HCT116 (cell line): ENCODE measurements at regions not wholly inside any gene's neighbourhood (a gene's known extent, or its start where the extent isn't known, plus 50 kb on each side); places are given as distances from the start of the nearest gene placed in this dataset.

Source experiments
- ATAC-seq: fragments of 200-7000 bp; cut with Tn5 transposase; 2 replicates; pipeline ENCODE4 v1.9.1; 2020; ENCODE audit warnings: mild to moderate bottlenecking, moderate library complexity
- BruUV-seq: library from RNA; stranded (reverse); fragments of 400-500 nt; replicated peaks from 2 replicates; lab custom pipeline; 2021; lab: Mats Ljungman, UMichigan
- CTCF ChIA-PET: fragments of 300-600 bp; sonication (Branson Sonifier 250); formaldehyde crosslinking; loops from one replicate; lab custom pipeline; 2021; ENCODE audit warnings: antibody characterized with exemption; lab: Charles Lee
- POLR2A ChIA-PET: fragments of 300-600, 350-600 bp; sonication (Branson Sonifier 250); formaldehyde crosslinking; loops from one replicate; lab custom pipeline; 2021; ENCODE audit warnings: antibody characterized with exemption; lab: Charles Lee
- RAD21 ChIA-PET, 2 experiments: fragments of 300-600 bp; sonication (Branson Sonifier 250); formaldehyde crosslinking; loops; one replicate each; lab custom pipeline; 2023; ENCODE audit warnings: low total read pairs in 2 of 2; ENCODE audit not compliant: uncharacterized antibody in 2 of 2, unreplicated experiment in 2 of 2, low non-redundant PET in 1 of 2; lab: Charles Lee
- DNase-seq: peaks from one replicate; pipeline ENCODE4 v3.0.0-alpha.2; 2010; ENCODE audit warnings: low read depth, low spot score
- H2AFZ ChIP-seq: fragments of 200-600 bp; shearing (Covaris generic), sonication (generic); 2 replicates; pipeline ENCODE4 v1.6.1; 2017; ENCODE audit warnings: low read depth, mixed run types, mixed read lengths, antibody characterized with exemption, low read length; ENCODE audit not compliant: poor library complexity, severe bottlenecking
- H3K27ac ChIP-seq: 2 replicates; pipeline ENCODE4 v1.5.1; 2012; ENCODE audit warnings: low read depth, low read length
- H3K27me3 ChIP-seq: fragments of 200-600 bp; sonication (generic); 2 replicates; pipeline ENCODE4 v1.6.1; 2016; ENCODE audit warnings: mixed run types, low read length, mixed read lengths; ENCODE audit not compliant: insufficient read depth
- H3K36me3 ChIP-seq, 2 experiments: fragments of 200-500 bp in 1 of 2; fragments of 200-600 bp in 1 of 2; sonication (Bioruptor generic) in 1 of 2; sonication (generic) in 1 of 2; 2 replicates each; pipeline versions ENCODE4 v1.5.1 to v1.6.1; 2014 to 2016; ENCODE audit warnings: low read length in 2 of 2, inconsistent platforms in 1 of 2, mixed read lengths in 1 of 2, mixed run types in 1 of 2; ENCODE audit not compliant: insufficient read depth in 2 of 2, control insufficient read depth in 1 of 2
- H3K4me1 ChIP-seq, 2 experiments: fragments of 200-600 bp in 1 of 2; sonication (generic) in 1 of 2; 2 replicates each; pipeline versions ENCODE4 v1.5.1 to v1.6.1; 2012 to 2017; ENCODE audit warnings: low read length in 2 of 2, inconsistent platforms in 1 of 2, mild to moderate bottlenecking in 1 of 2, mixed read lengths in 1 of 2, mixed run types in 1 of 2, moderate library complexity in 1 of 2; ENCODE audit not compliant: insufficient read depth in 2 of 2, control insufficient read depth in 1 of 2
- H3K4me2 ChIP-seq: fragments of 200-600 bp; sonication (generic); 2 replicates; pipeline ENCODE4 v1.6.1; 2017; ENCODE audit warnings: mixed run types, low read length, mixed read lengths
- H3K4me3 ChIP-seq, 2 experiments: fragments of 200-600 bp in 1 of 2; sonication (generic) in 1 of 2; replicated peaks in 1 of 2; 2 replicates each; pipeline ENCODE4 v1.5.1; 2011 to 2016; ENCODE audit warnings: low read length in 2 of 2, control low read depth in 1 of 2, low read depth in 1 of 2, mild to moderate bottlenecking in 1 of 2, mixed read lengths in 1 of 2, mixed run types in 1 of 2
- H3K79me2 ChIP-seq: fragments of 200-600 bp; sonication (generic); 2 replicates; pipeline ENCODE4 v1.6.1; 2017; ENCODE audit warnings: mild to moderate bottlenecking, mixed run types, low read length, moderate library complexity, mixed read lengths; ENCODE audit not compliant: insufficient read depth
- H3K9ac ChIP-seq: fragments of 200-600 bp; sonication (generic); 2 replicates; pipeline ENCODE4 v1.6.1; 2016; ENCODE audit warnings: low read length, mixed read lengths
- H3K9me2 ChIP-seq: fragments of 200-600 bp; sonication (generic), shearing (Covaris generic); 2 replicates; pipeline ENCODE4 v1.6.1; 2017; ENCODE audit warnings: mixed run types, mild to moderate bottlenecking, moderate library complexity; ENCODE audit not compliant: insufficient read depth
- H3K9me3 ChIP-seq, 2 experiments: fragments of 200-500 bp in 1 of 2; fragments of 200-600 bp in 1 of 2; sonication (Bioruptor generic) in 1 of 2; sonication (generic) in 1 of 2; 2 replicates each; pipeline ENCODE4 v1.6.1; 2014 to 2017; ENCODE audit warnings: low read length in 2 of 2, mixed read lengths in 2 of 2, inconsistent platforms in 1 of 2, low read depth in 1 of 2, mild to moderate bottlenecking in 1 of 2, mixed run types in 1 of 2, moderate library complexity in 1 of 2; ENCODE audit not compliant: control insufficient read depth in 1 of 2, insufficient read depth in 1 of 2
- H4K20me1 ChIP-seq: fragments of 200-600 bp; sonication (generic), shearing (Covaris generic); 2 replicates; pipeline ENCODE4 v1.6.1; 2017; ENCODE audit warnings: mixed run types, mild to moderate bottlenecking, moderate library complexity; ENCODE audit not compliant: insufficient read depth
- CEBPB ChIP-seq: IDR thresholded peaks from 2 replicates; pipeline ENCODE4 v1.6.1; 2012; ENCODE audit warnings: low read depth
- EGR1 ChIP-seq: IDR thresholded peaks from 2 replicates; pipeline ENCODE4 v1.6.1; 2012; ENCODE audit warnings: low read depth
- EZH2phosphoT487 ChIP-seq: fragments of 200-600 bp; IDR thresholded peaks from 2 replicates; pipeline ENCODE4 v1.6.1; 2018; ENCODE audit warnings: antibody characterized with exemption, borderline replicate concordance
- FOSL1 ChIP-seq: IDR thresholded peaks from 2 replicates; pipeline ENCODE4 v1.6.1; 2012; ENCODE audit warnings: low read depth
- POLR2A ChIP-seq: IDR thresholded peaks from 2 replicates; pipeline ENCODE4 v1.7.0; 2011; ENCODE audit warnings: borderline replicate concordance; ENCODE audit not compliant: insufficient read depth, insufficient read length; ENCODE audit errors: extremely low read depth
- POLR2AphosphoS5 ChIP-seq: IDR thresholded peaks from 2 replicates; pipeline ENCODE4 v1.6.1; 2011; ENCODE audit warnings: mild to moderate bottlenecking, low read depth, low read length, moderate library complexity
- RAD21 ChIP-seq: IDR thresholded peaks from 2 replicates; pipeline ENCODE4 v1.6.1; 2012; ENCODE audit warnings: low read depth, mild to moderate bottlenecking
- SIN3A ChIP-seq: IDR thresholded peaks from 2 replicates; pipeline ENCODE4 v1.6.1; 2012; ENCODE audit warnings: low read depth
- SP1 ChIP-seq: IDR thresholded peaks from 2 replicates; pipeline ENCODE4 v1.6.1; 2012; ENCODE audit warnings: low read depth
- YY1 ChIP-seq: IDR thresholded peaks from 2 replicates; pipeline ENCODE4 v1.6.1; 2011; ENCODE audit warnings: low read length, low read depth, moderate library complexity, mild to moderate bottlenecking; ENCODE audit not compliant: insufficient replicate concordance; ENCODE audit errors: extremely low read depth
- intact Hi-C: fragments of 100-400 bp; cut with micrococcal nuclease; formaldehyde crosslinking; loops from 2 replicates; pipeline ENCODE4 v1.10.0; 2022
- TF ChIP-seq, protein P1 (sequence below): IDR thresholded peaks from 2 replicates; pipeline ENCODE4 v1.6.1; 2011; ENCODE audit warnings: mild to moderate bottlenecking, low read length, moderate library complexity; ENCODE audit not compliant: insufficient replicate concordance; ENCODE audit errors: extremely low read depth
- TF ChIP-seq, protein P2 (sequence below): IDR thresholded peaks from 2 replicates; pipeline ENCODE4 v1.6.1; 2012
- TF ChIP-seq, protein P3 (sequence below): IDR thresholded peaks from 2 replicates; pipeline ENCODE4 v1.6.1; 2012
- TF ChIP-seq, protein P4 (sequence below), 3 experiments: fragments of 200-600 bp in 1 of 3; sonication (generic) in 1 of 3; IDR thresholded peaks in 2 of 3; conservative IDR thresholded peaks in 1 of 3; 2 replicates each; pipeline ENCODE4 v1.5.1; 2012 to 2017; ENCODE audit warnings: low read depth in 2 of 3, low read length in 2 of 3, antibody characterized with exemption in 1 of 3, borderline replicate concordance in 1 of 3, control low read depth in 1 of 3, mild to moderate bottlenecking in 1 of 3, mixed read lengths in 1 of 3, mixed run types in 1 of 3, moderate library complexity in 1 of 3; ENCODE audit not compliant: insufficient read depth in 1 of 3

DNA sequence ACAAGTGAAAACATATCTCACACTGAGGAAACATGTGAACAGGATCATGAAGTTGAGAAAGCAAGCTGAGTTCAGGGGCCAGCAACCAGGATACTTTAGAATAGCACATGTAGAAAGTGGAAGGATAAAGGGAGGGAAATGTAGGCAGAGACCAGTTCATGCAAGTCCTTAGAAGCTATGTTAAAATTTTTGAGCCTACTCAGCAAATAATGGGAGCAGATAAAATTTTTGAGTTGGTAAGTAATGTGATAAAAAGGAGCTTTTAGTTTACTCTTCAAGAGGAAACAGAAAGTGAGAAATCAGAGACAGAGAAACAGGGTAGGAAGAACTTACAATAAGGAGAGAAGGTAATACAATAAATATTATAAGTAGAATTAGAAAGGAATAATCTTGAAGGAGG lies 105.6 kb upstream of the ZBTB20 start:
- Histone ChIP-seq H3K9me2 (peaks cover 6% of the 10 kb centered on the region; the same call in 1 of the 2 replicates), H4K20me1 (no peaks in the 10 kb centered on the region), H3K9me3 (no peaks in the 10 kb centered on the region), H3K9ac (no peak overlapping the region), H2AFZ (no peak overlapping the region), H3K27me3 (no peaks in the 10 kb centered on the region), H3K27ac (no peak overlapping the region), H3K36me3 (no peaks in the 10 kb centered on the region), H3K4me1 (peaks cover 0 to 5% of the 10 kb centered on the region in 2 experiments; a peak in 1 of 4 replicates), H3K4me3 (no peak overlapping the region), H3K4me2 (no peak overlapping the region), H3K79me2 (no peaks in the 10 kb centered on the region)
- DNase-seq (no peak), ATAC-seq (no peak)
- POLR2A ChIA-PET, result no interaction called here
- BruUV-seq, result no TSS peak
- CTCF ChIA-PET, result no interaction called here
- TF ChIP-seq POLR2AphosphoS5 (no peak), SIN3A (no peak), EZH2phosphoT487 (no peak), RAD21 (no peak), FOSL1 (no peak)
- TF ChIP-seq, protein P1, sequence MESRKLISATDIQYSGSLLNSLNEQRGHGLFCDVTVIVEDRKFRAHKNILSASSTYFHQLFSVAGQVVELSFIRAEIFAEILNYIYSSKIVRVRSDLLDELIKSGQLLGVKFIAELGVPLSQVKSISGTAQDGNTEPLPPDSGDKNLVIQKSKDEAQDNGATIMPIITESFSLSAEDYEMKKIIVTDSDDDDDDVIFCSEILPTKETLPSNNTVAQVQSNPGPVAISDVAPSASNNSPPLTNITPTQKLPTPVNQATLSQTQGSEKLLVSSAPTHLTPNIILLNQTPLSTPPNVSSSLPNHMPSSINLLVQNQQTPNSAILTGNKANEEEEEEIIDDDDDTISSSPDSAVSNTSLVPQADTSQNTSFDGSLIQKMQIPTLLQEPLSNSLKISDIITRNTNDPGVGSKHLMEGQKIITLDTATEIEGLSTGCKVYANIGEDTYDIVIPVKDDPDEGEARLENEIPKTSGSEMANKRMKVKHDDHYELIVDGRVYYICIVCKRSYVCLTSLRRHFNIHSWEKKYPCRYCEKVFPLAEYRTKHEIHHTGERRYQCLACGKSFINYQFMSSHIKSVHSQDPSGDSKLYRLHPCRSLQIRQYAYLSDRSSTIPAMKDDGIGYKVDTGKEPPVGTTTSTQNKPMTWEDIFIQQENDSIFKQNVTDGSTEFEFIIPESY, result no peak
- RAD21 ChIA-PET, result no interaction called here
- intact Hi-C loops, result no loop called here

DNA sequence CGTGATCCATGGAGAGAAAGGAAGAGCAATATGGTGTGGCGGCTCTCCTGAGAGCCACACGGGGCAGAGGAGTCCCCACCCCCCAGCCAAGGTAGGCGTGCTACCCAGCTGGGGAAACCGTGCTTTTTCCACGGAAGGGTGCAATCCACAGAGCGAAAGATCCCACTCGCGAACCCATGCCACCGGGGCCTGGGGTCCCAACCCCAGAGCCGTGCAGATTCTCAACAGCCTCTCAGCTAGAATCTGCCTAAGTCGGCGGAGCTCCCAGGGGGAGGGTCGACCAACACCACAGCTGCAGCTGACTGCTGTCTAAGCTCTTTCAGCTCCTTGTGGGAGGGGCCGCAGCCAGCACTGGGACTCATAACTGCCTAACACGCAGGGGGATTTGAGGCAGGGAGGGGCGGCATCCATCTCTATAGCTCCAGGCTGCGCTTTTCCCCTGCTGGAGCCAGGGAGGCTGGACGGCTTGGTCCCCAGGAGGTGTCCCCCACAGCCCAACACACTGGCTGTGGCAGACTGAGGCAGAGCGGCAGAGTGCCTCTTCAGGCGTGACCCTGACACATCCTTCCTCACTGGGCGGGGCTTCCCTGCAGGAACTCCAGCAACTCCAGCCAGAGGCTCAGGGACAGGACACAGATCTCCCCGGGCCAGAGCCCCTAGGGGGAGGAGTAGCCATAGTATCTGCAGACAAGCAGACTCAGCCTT lies 107.6 kb upstream of the ZBTB20 start:
- H3K4me1 ChIP-seq, result peaks cover 0 to 5% of the 10 kb centered on the region in 2 experiments; a peak in 1 of 4 replicates
- H4K20me1 ChIP-seq, result no peaks in the 10 kb centered on the region
- no peak for DNase-seq
- no peaks in the 10 kb centered on the region for H3K27me3 ChIP-seq
- H3K9ac ChIP-seq, result no peak overlapping the region
- BruUV-seq, result no TSS peak
- H3K9me2 ChIP-seq, result peaks cover 5% of the 10 kb centered on the region; the same call in 1 of the 2 replicates
- H3K36me3 ChIP-seq, result no peaks in the 10 kb centered on the region
- H3K27ac ChIP-seq, result no peak overlapping the region
- no peak overlapping the region for H3K4me3 ChIP-seq
- no peaks in the 10 kb centered on the region for H3K79me2 ChIP-seq
- TF ChIP-seq, protein P2, sequence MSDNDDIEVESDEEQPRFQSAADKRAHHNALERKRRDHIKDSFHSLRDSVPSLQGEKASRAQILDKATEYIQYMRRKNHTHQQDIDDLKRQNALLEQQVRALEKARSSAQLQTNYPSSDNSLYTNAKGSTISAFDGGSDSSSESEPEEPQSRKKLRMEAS, result no peak
- TF ChIP-seq, protein P3, sequence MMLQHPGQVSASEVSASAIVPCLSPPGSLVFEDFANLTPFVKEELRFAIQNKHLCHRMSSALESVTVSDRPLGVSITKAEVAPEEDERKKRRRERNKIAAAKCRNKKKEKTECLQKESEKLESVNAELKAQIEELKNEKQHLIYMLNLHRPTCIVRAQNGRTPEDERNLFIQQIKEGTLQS, result no peak
- TF ChIP-seq SP1, result no peak
- no peak for TF ChIP-seq POLR2A
- TF ChIP-seq YY1, result no peak
- TF ChIP-seq EGR1, result no peak
- TF ChIP-seq, protein P4, sequence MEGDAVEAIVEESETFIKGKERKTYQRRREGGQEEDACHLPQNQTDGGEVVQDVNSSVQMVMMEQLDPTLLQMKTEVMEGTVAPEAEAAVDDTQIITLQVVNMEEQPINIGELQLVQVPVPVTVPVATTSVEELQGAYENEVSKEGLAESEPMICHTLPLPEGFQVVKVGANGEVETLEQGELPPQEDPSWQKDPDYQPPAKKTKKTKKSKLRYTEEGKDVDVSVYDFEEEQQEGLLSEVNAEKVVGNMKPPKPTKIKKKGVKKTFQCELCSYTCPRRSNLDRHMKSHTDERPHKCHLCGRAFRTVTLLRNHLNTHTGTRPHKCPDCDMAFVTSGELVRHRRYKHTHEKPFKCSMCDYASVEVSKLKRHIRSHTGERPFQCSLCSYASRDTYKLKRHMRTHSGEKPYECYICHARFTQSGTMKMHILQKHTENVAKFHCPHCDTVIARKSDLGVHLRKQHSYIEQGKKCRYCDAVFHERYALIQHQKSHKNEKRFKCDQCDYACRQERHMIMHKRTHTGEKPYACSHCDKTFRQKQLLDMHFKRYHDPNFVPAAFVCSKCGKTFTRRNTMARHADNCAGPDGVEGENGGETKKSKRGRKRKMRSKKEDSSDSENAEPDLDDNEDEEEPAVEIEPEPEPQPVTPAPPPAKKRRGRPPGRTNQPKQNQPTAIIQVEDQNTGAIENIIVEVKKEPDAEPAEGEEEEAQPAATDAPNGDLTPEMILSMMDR (IDR thresholded peaks at IDR 0.05 in 2 of 3, conservative IDR thresholded peaks at IDR 0.05 in 1 of 3; ENCODE audit: borderline replicate concordance in 1 of 3, insufficient read depth in 1 of 3, low read depth in 2 of 3, low read length in 2 of 3), result no peak
- no peak for TF ChIP-seq CEBPB
- TF ChIP-seq, all 23 proteins: peak for 0
- intact Hi-C loops, result no loop called here
- Histone ChIP-seq H2AFZ (no peak overlapping the region), H3K4me2 (no peak overlapping the region), H3K9me3 (no peaks in the 10 kb centered on the region)
- ChIA-PET RAD21 (no interaction called here), CTCF (no interaction called here), POLR2A (no interaction called here)
- no peak for ATAC-seq
